Thyroid gland (tissue), 4 donors: ENCODE measurements at regions not wholly inside any gene's neighbourhood (a gene's known extent, or its start where the extent isn't known, plus 50 kb on each side); places are given as distances from the start of the nearest gene placed in this dataset.

Experiments used
- DNase-seq, 2 donors: peaks; one replicate each; pipeline ENCODE4 v3.0.0-alpha.2; 2019
- H3K27ac ChIP-seq, 3 donors: fragments of 200-600 bp; sonication (generic); 1 replicate in 2 of 3; 2 replicates in 1 of 3; pipeline ENCODE4 v1.5.1; 2016 to 2019; ENCODE audit warnings: mild to moderate bottlenecking in 1 of 3, moderate library complexity in 1 of 3
- H3K27me3 ChIP-seq: fragments of 200-600 bp; sonication (generic); one replicate; pipeline ENCODE4 v1.5.1; 2019
- H3K36me3 ChIP-seq, 2 donors: fragments of 200-600 bp; sonication (generic); one replicate each; pipeline ENCODE4 v1.5.1; 2016 to 2019
- H3K4me1 ChIP-seq, 2 donors: fragments of 200-600 bp; sonication (generic); one replicate each; pipeline ENCODE4 v1.5.1; 2017 to 2019
- H3K4me3 ChIP-seq, 3 donors: fragments of 200-600 bp; sonication (generic); replicated peaks in 1 of 3; 1 replicate in 2 of 3; 2 replicates in 1 of 3; pipeline ENCODE4 v1.5.1; 2016; ENCODE audit warnings: mild to moderate bottlenecking in 1 of 3
- H3K9me3 ChIP-seq: fragments of 200-600 bp; sonication (generic); one replicate; pipeline ENCODE4 v1.5.1; 2017
- POLR2A ChIP-seq, 2 donors: fragments of 450-650 bp; IDR thresholded peaks; one replicate each; pipeline ENCODE4 v1.6.1; 2017; ENCODE audit warnings: antibody characterized with exemption in 2 of 2, mild to moderate bottlenecking in 2 of 2, moderate library complexity in 1 of 2
- WGBS, 2 donors: methylation state at CpG; one replicate each; pipeline ENCODE4 v1.1.5; 2017; 5-methylcytosine and 5-hydroxymethylcytosine counted together
- intact Hi-C: fragments of 100-400 bp; cut with DNase I; formaldehyde crosslinking; loops from one replicate; pipeline ENCODE4 v1.15.1; 2023
- TF ChIP-seq, protein P1 (sequence below), 6 experiments: fragments of 200-600 bp in 3 of 6; fragments of 450-650 bp in 3 of 6; sonication (generic) in 3 of 6; IDR thresholded peaks; one replicate each; pipeline ENCODE4 v1.5.1; 2016 to 2019; ENCODE audit warnings: antibody characterized with exemption in 6 of 6, mild to moderate bottlenecking in 2 of 6, inconsistent platforms in 1 of 6, moderate library complexity in 1 of 6

DNA sequence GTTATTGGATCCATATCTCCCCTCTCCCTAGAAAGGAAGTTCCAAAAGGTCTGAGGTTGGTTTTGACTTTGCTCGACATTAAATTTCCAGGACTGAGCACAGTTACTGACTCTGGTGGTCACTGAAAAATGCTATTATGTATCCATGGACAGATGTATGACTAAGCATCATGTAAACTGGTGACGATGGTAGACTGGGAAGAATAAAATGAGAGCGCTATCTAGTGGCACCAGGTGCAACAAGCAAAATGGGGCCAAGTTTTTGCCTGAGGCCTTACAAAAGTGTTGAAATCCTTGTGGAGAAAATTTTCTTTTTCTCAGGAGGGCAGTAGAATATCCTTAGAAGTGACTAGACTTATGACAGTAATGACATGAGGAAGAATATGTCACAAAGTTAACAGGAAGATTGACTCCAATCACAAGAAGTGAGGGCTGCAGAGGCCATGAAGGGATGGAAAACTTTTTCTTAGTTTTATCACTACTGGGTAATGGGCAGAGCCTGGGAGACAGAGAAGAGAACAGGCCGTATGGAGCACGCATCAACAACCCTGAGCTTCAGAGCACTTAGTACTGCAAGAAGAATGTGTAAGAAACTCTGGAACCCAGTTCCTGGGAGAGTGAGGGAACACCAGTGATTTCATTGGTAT is 88.9 kb upstream of the ELOVL5 start:
- no peak overlapping the region for H3K27ac ChIP-seq
- 49 to 53% methylated on average over 5 of the region's 5 CpGs for WGBS, 2 donors
- no peaks in the 10 kb centered on the region for H3K4me1 ChIP-seq
- TF ChIP-seq POLR2A (IDR thresholded peaks at IDR 0.05), result no peak
- TF ChIP-seq, protein P1, sequence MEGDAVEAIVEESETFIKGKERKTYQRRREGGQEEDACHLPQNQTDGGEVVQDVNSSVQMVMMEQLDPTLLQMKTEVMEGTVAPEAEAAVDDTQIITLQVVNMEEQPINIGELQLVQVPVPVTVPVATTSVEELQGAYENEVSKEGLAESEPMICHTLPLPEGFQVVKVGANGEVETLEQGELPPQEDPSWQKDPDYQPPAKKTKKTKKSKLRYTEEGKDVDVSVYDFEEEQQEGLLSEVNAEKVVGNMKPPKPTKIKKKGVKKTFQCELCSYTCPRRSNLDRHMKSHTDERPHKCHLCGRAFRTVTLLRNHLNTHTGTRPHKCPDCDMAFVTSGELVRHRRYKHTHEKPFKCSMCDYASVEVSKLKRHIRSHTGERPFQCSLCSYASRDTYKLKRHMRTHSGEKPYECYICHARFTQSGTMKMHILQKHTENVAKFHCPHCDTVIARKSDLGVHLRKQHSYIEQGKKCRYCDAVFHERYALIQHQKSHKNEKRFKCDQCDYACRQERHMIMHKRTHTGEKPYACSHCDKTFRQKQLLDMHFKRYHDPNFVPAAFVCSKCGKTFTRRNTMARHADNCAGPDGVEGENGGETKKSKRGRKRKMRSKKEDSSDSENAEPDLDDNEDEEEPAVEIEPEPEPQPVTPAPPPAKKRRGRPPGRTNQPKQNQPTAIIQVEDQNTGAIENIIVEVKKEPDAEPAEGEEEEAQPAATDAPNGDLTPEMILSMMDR (IDR thresholded peaks at IDR 0.05), result peak in 5 of 6 experiments; percentile 22 to 77 (median 55)
- intact Hi-C loops, result loop anchor here (5.0 kb wide), 1 partner anchor 45 kb away; no protein-coding TSS in a partner anchor
- no peaks in the 10 kb centered on the region for H3K9me3 ChIP-seq
- H3K4me3 ChIP-seq, result no peak overlapping the region
- peak; percentile 32 to 37 for DNase-seq
- H3K36me3 ChIP-seq, result no peaks in the 10 kb centered on the region
- H3K27me3 ChIP-seq, result no peaks in the 10 kb centered on the region

DNA sequence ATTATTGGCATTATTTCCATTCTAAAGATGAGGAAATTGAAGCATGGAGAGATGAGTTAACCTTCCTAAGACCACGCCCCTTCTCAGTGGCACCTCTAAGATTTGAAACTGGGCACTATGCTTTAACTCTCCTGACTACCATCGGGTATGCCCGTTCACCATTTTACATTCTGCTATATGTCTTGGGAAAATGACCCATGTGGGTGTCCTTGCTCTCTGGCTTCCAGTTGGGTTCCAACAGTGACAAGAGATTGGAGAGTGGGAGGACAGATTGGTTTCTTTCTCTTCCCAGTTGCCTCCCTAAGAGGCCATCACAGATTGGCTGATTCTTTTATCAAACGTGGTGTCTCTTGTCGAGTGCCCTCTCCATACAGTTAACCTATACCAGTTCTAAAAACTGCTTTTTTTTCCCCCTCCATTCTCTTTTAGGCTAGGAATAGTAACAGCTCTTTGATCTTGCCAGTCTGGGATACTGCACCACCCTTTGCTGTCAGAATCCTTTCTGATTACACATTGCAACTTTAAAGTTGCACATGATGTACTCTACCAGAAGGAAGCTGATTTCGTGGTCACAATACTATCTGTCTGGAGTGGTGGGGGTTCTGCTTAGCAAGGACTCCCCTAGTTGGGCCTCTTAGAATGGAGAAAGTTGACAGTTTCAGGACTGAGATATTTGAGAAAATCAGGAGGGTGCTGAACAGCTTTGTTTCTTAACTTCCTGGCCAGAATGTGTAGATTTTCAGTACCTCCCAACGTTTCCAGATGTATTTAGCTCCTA is 88.0 kb upstream of the ELOVL5 start:
- intact Hi-C loops, result loop anchor here (5.0 kb wide), 1 partner anchor 46 kb away; no protein-coding TSS in a partner anchor
- no peaks in the 10 kb centered on the region for H3K9me3 ChIP-seq
- H3K4me3 ChIP-seq, result no peak overlapping the region
- no peaks in the 10 kb centered on the region for H3K27me3 ChIP-seq
- H3K27ac ChIP-seq, result no peak overlapping the region
- WGBS, 2 donors, result 71% methylated on average over 7 of the region's 7 CpGs
- DNase-seq, result no peak
- no peak for TF ChIP-seq POLR2A (IDR thresholded peaks at IDR 0.05)
- TF ChIP-seq, protein P1 (IDR thresholded peaks at IDR 0.05), result no peak
- H3K4me1 ChIP-seq, result no peaks in the 10 kb centered on the region
- H3K36me3 ChIP-seq, result no peaks in the 10 kb centered on the region

DNA sequence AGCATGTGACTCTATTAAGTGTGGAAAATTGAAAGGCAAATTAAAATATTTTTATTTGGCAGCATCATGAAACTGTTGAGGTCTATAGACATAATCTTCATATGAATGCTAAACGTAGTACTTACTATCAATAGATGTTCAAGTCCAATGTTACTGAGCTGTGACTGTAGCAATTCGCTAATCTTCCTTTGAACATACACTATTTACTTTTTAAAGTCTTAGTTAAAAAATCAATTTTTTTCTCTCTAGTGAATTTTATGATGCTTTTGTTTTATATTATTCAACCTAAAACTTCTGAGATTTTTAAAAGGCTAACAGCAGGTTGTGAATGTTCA is 85.2 kb upstream of the ELOVL5 start:
- H3K36me3 ChIP-seq, result no peaks in the 10 kb centered on the region
- H3K27ac ChIP-seq, result no peak overlapping the region
- H3K4me1 ChIP-seq, result no peaks in the 10 kb centered on the region
- intact Hi-C loops, result no loop called here
- no peaks in the 10 kb centered on the region for H3K9me3 ChIP-seq
- TF ChIP-seq, protein P1 (IDR thresholded peaks at IDR 0.05), result no peak
- no peak for TF ChIP-seq POLR2A (IDR thresholded peaks at IDR 0.05)
- WGBS, 2 donors, result 93 to 96% methylated on average over 2 of the region's 2 CpGs
- H3K27me3 ChIP-seq, result no peaks in the 10 kb centered on the region
- no peak for DNase-seq
- H3K4me3 ChIP-seq, result no peak overlapping the region

DNA sequence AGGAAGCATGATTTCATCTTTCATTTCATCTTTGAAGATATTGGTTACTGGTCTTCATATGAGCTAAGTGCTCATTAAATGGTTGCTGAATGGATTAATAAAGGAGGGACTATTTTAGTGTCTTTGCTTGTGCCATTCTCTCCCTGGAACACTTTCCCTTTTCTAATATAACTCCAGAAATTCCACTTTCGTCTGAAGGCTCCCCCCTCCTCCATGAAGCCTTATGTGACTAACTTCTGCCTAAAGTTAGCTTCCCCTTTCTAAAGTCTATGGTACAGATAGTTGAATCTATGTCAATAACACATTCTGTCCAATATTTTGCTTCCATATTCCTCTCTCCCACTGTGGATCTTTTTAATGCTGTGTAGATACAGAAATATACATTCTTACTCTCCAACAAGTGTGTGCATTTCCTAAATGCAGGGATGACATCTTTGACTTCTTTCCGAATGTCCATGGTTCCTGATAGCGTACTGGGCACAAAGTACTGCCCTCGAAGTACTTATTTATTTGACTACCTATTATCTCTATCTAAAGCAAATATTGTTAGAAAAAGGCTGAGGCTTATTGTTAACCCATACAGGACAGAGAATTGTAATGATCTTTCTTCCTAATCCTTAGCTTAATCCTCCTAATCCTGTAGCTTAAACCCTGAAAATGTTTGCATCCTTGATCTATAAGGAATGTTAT is 84.7 kb upstream of the ELOVL5 start:
- H3K9me3 ChIP-seq, result no peaks in the 10 kb centered on the region
- 76 to 79% methylated on average over 4 of the region's 4 CpGs for WGBS, 2 donors
- no peaks in the 10 kb centered on the region for H3K4me1 ChIP-seq
- no peak for DNase-seq
- no peak overlapping the region for H3K27ac ChIP-seq
- H3K27me3 ChIP-seq, result no peaks in the 10 kb centered on the region
- no peaks in the 10 kb centered on the region for H3K36me3 ChIP-seq
- intact Hi-C loops, result no loop called here
- H3K4me3 ChIP-seq, result no peak overlapping the region
- TF ChIP-seq POLR2A (IDR thresholded peaks at IDR 0.05), result no peak
- TF ChIP-seq, protein P1 (IDR thresholded peaks at IDR 0.05), result no peak
